ENCODE measurements at regions not wholly inside any gene's neighbourhood (a gene's known extent, or its start where the extent isn't known, plus 50 kb on each side); places are given as distances from the start of the nearest gene placed in this dataset.
A peak's percentile ranks its signal among the peaks of the same experiment; 100 is the strongest.

GRCh38 chr20:59508729-59509128 is 95.6 kb upstream of the PHACTR3 start:
- no peak for DNase-seq

DNA sequence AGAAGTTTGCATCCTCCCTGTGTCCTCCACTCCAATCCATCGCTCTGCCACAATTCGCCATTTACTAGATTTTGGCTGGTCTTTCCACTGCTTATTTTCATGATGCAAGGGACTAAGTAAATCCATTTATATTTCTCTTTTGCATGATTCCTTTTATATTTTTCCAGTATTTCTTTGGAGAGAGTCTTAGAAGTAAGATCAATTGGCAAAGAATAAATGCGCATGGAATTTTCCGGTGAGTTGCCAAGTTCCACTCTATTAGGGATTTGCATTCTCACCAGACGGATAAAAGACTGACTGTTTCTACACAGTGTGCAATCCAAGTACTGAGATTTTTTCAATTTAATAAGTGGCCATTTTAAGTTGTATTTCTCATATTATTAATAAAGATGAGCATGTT is 91.7 kb upstream of the PHACTR3 start:
- DNase-seq: no peak

GRCh38 chr20:59514554-59514953 is 89.8 kb upstream of the PHACTR3 start:
- DNase-seq: no peak

GRCh38 chr20:59515013-59515905 is 89.1 kb upstream of the PHACTR3 start:
- DNase-seq: peak; percentile 70

DNA sequence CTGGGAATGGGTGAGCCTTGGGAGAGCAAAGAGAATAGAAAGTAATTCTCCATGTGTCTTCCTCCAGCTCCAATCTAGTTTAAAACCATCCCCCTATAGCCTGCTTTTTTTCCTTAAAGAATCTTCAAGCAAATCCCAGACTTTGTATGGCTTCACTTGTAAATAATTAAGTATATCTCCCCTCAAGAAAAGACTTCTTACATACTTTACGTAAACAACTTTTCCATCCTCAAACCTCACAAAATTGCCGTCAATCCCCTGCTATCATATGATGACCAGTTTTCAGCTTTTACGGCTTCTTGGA is 88.5 kb upstream of the PHACTR3 start:
- no peak for DNase-seq

GRCh38 chr20:59518881-59519706 is 85.2 kb upstream of the PHACTR3 start:
- DNase-seq: peak; percentile 69

DNA sequence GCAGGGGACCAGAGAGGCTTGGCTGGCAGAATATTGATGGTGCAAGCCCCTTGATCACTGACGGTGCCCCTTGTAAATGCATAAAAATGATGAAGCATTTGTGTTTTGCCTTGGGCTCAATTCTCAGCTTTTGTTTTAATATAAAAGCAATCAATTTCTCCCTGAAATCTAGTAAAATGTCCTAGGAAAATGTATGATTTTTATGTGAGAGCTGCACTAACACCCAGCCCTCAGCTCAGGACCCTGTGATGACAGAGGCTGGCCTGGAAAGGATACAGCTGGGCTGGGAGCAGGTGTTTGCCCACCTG is 84.7 kb upstream of the PHACTR3 start:
- no peak for DNase-seq

- DNase-seq: no peak
These were observed 83.5 kb upstream of the PHACTR3 start for GRCh38 chr20:59520814-59521213.

DNA sequence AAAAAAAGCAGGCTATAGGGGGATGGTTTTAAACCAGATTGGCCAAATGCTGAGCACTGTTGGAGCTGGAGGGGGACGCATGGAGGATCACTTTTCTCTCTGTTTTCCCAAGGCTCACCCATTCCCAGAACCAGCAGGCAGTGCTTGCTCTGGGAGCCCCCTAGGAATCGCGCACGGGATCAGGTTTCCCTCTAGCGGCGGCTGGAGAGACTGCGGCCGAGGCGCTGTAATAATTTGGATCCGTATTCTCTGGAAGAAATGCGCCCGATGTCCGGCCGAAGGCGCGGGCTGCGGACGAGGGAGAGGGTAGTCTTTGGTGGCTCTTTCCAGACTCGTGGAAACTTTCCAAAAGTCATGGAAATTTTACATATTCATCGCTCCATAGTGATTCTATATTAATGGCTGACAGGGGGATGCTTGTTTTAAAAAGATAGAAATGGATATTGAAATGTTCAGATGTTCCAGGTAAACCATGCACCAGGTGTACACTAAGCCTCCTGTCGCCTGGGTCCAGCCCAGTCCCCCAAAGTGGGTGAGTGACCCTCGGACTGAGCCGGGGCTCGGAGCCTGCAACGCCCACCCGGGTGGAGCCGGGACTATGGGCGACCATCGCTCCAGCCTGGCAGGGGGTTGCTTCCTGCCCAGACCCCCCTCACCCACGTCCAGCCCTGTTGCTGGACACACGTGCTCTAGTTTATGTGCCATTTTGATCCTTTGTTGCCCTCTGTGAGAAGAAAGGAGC is 78.7 kb upstream of the PHACTR3 start:
- peak; percentile 74 for DNase-seq

DNA sequence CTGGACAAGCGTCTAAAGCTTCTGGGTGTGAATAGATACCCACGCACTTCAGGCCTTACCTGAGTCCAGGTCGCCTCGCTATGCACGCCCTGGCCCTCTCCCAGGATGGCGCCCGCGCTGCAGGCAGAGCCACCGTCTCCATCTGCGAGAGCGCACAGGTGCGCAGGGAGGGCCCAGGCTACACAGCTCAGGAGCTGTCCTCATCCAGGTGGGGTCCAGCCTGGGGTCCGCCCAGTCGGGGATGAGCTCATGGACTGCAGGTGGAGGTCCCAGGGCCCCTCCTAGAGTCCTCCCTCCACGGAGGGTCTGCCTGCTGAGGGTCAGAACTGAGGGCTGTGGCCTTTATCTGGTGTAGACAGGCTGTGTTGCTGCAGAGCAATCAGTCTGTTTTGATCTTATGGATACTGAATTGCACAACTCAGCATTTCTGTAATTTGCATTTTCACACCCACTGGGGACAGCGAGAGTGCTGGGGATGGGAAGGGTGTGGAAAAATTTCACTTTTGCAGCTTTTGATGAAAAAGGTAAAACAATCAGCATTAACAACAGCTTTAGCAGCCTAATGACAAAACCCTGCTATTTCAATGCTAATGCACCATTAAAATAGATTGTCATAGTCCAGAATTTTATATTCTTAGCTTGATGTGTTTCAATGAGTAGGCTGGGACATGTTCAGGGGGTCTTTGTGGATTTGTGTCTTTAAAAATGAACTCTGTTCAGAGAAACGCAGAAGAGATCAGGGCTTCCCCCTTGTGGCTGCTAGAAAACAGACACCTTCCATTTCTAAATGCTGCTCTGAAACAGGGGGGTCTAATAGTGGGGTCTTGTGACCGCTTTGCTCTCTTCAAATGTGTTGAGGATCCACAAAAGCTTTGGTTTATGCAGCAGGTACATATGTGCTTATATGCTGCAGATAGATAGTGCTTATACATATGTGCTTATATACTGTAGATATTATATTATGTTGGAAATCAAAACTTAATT is 77.8 kb upstream of the PHACTR3 start:
- peak; percentile 17 for DNase-seq

DNA sequence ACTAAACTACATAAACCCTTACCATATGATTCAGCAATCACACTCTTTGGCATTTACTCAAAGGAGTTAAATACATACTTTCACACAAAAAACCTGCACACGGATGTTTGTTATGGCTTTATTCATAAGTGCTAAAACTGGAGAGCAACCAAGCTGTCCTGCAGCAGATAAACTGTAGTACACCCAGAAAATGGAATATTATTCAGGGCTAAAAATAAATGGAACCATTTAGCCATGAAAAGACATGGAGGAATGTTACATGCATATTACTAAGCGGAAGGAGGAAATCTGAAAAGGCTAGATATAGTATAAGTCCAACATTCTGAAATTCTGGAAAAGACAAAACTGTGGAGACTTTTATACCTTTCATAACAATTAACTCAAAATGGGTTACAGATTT is 73.6 kb upstream of the PHACTR3 start:
- no peak for DNase-seq

DNA sequence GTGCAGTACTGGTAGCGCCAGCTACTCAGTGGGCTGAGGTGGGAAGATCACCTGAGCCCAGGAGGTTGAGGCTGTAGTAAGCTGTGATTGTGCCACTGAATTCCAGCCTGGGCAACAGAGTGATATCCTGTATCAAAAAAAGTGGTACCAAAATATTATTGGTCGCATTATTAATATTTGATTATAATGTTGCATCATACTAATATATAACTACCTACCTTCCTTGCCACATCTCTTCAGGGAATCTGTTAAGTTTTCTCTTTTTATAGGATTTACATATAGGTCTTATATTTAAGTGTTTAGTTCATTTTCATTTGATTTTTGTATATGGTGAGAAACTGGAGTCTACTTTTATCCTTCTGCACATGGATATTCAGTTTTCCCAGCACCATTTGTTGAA is 66.3 kb upstream of the PHACTR3 start:
- no peak for DNase-seq

- DNase-seq: no peak
These were observed 56.7 kb upstream of the PHACTR3 start for GRCh38 chr20:59547596-59547995.

Data from NCI-H2227 treated with DMSO at 0.1 percent for 48 hours (cell line).